RWPE1 (cell line): ENCODE measurements at regions not wholly inside any gene's neighbourhood (a gene's known extent, or its start where the extent isn't known, plus 50 kb on each side); places are given as distances from the start of the nearest gene placed in this dataset.

Experiments used
- CTCF ChIA-PET: fragments of 350-600 bp; sonication (Branson Sonifier 250); formaldehyde crosslinking; extraction: SDS; loops from one replicate; lab custom pipeline; 2021; lab: Yijun Ruan, JAX
- POLR2A ChIA-PET: fragments of 400-600 bp; formaldehyde crosslinking; extraction: SDS; loops from one replicate; lab custom pipeline; 2020; ENCODE audit warnings: antibody characterized with exemption; ENCODE audit not compliant: low non-redundant PET; lab: Yijun Ruan, JAX
- DNase-seq: peaks from one replicate; pipeline ENCODE4 v3.0.0; 2012; ENCODE audit warnings: low spot score
- H3K27ac ChIP-seq: fragments of 450-650 bp; 2 replicates; pipeline ENCODE4 v1.5.1; 2017
- TF ChIP-seq, protein P1 (sequence below): fragments of 450-650 bp; conservative IDR thresholded peaks from 2 replicates; pipeline ENCODE4 v1.5.1; 2017; ENCODE audit warnings: low read depth, mild to moderate bottlenecking

GRCh38 chr10:111973826-111974225, 209.7 kb downstream of the GPAM start:
- H3K27ac ChIP-seq = no peak overlapping the region
- ChIA-PET POLR2A (no interaction called here), CTCF (no interaction called here)
- TF ChIP-seq, protein P1, sequence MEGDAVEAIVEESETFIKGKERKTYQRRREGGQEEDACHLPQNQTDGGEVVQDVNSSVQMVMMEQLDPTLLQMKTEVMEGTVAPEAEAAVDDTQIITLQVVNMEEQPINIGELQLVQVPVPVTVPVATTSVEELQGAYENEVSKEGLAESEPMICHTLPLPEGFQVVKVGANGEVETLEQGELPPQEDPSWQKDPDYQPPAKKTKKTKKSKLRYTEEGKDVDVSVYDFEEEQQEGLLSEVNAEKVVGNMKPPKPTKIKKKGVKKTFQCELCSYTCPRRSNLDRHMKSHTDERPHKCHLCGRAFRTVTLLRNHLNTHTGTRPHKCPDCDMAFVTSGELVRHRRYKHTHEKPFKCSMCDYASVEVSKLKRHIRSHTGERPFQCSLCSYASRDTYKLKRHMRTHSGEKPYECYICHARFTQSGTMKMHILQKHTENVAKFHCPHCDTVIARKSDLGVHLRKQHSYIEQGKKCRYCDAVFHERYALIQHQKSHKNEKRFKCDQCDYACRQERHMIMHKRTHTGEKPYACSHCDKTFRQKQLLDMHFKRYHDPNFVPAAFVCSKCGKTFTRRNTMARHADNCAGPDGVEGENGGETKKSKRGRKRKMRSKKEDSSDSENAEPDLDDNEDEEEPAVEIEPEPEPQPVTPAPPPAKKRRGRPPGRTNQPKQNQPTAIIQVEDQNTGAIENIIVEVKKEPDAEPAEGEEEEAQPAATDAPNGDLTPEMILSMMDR = no peak
- no peak for DNase-seq

DNA sequence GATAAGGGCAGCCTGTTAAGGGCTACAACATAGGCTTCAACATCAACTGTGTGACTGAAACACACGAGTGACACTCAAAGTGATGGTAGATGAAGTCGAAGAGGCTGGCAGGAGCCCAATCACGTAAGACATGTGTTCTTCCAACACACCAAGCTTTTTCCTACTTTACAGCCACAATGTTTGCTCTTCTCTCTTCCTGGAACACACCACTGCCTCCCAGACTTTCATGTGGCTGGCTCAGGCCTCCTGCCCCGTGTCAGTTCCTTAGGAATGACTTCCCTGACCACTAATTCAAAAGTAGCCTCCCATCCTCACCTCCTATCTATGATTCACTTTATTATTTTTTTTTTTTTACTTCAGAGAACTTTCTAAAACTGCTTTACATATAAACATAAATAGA, 209.2 kb downstream of the GPAM start:
- TF ChIP-seq, protein P1 = no peak
- POLR2A ChIA-PET = no interaction called here
- CTCF ChIA-PET = interaction anchor here (0.7 kb wide), 1 partner anchor 163 kb away, joined by 3 read pairs; no protein-coding TSS in a partner anchor
- no peak overlapping the region for H3K27ac ChIP-seq
- DNase-seq = no peak

GRCh38 chr10:111976557-111976956, 207.0 kb downstream of the GPAM start:
- CTCF ChIA-PET = interaction anchor here (1.5 kb wide), 1 partner anchor 161 kb away, joined by 5 read pairs; no protein-coding TSS in a partner anchor
- no peak for DNase-seq
- H3K27ac ChIP-seq = no peak overlapping the region
- POLR2A ChIA-PET = no interaction called here
- TF ChIP-seq, protein P1 = no peak

GRCh38 chr10:111984057-111984456, 199.5 kb downstream of the GPAM start:
- CTCF ChIA-PET = no interaction called here
- POLR2A ChIA-PET = no interaction called here
- TF ChIP-seq, protein P1 = no peak
- DNase-seq = no peak
- H3K27ac ChIP-seq = no peak overlapping the region

DNA sequence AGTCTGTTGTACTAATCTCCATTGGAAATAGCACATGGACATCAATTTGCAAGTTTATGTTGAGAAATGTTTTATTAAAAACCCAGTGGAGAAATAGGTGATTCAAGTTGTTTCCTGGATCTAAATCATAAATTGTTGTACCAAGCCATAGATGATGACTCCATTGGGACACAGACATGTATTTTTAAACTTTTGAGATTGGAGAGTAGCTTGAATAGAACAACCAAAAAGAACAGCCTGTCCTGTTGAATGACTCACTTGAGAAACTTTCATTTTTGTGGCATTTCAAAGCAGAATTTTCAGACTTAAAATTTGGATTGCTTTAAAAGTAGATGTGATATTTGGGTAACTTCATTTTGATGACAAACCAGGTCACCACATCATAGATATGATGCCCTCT, 197.5 kb downstream of the GPAM start:
- H3K27ac ChIP-seq = no peak overlapping the region
- TF ChIP-seq, protein P1 = no peak
- ChIA-PET CTCF (no interaction called here), POLR2A (no interaction called here)
- DNase-seq = no peak

DNA sequence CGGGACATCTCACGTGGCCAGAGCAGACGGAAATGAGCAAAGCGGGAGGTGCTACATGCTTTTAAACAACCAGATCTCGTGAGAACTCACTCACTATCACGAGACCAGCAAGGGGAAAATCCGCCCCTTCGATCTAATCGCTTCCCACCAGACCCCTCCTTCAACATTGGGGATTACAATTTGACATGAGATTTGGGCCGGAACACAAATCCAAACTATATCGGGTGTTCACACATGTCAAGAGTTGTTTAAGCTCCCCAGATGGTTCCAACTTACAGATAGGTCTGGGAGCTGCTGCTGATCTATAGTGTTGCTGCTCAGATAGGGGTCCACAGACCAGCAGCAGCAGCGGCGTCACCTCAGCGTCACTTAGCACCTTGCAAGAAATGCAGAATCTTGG, 194.9 kb downstream of the GPAM start:
- ChIA-PET CTCF (no interaction called here), POLR2A (no interaction called here)
- no peak overlapping the region for H3K27ac ChIP-seq
- no peak for DNase-seq
- TF ChIP-seq, protein P1 = no peak
